T-cell (primary cell): ENCODE measurements at regions not wholly inside any gene's neighbourhood (a gene's known extent, or its start where the extent isn't known, plus 50 kb on each side); places are given as distances from the start of the nearest gene placed in this dataset.

ENCODE experiments used
- ATAC-seq, 4 experiments: fragments of 200-7000 bp in 3 of 4; fragments of 150-1000 bp in 1 of 4; cut with Tn5 transposase; replicated peaks in 1 of 4; 1 replicate in 3 of 4; 2 replicates in 1 of 4; pipeline ENCODE4 v1.10.0; 2021; ENCODE audit warnings: moderate library complexity in 3 of 4, mild to moderate bottlenecking in 2 of 4, moderate number of reproducible peaks in 1 of 4
- CTCF ChIA-PET, 2 donors: fragments of 300-600 bp; sonication (Branson Sonifier 250); formaldehyde crosslinking; loops; one replicate each; lab custom pipeline; 2022; ENCODE audit warnings: antibody characterized with exemption in 2 of 2; lab: Charles Lee
- POLR2A ChIA-PET, 2 donors: fragments of 300-600 bp; sonication (Branson Sonifier 250); formaldehyde crosslinking; loops; one replicate each; lab custom pipeline; 2022; ENCODE audit warnings: antibody characterized with exemption in 2 of 2; lab: Charles Lee
- DNase-seq, 35 experiments: peaks; one replicate each; pipeline versions ENCODE4 v3.0.0 to v3.0.0-alpha.2; 2013 to 2023
- H3K27ac ChIP-seq: one replicate; pipeline ENCODE4 v1.5.1; 2013; ENCODE audit warnings: low read length
- H3K27me3 ChIP-seq, 2 experiments: replicated peaks in 1 of 2; 1 replicate in 1 of 2; 2 replicates in 1 of 2; pipeline versions ENCODE4 v1.6.1 to v1.7.0; 2013; ENCODE audit warnings: low read length in 1 of 2, mixed read lengths in 1 of 2; ENCODE audit not compliant: control insufficient read depth in 2 of 2, insufficient read depth in 2 of 2; ENCODE audit errors: extremely low read depth in 1 of 2
- H3K36me3 ChIP-seq, 2 donors: 1 replicate in 1 of 2; 2 replicates in 1 of 2; pipeline versions ENCODE4 v1.6.1 to v1.7.0; 2013; ENCODE audit warnings: low read length in 1 of 2; ENCODE audit not compliant: control insufficient read depth in 2 of 2, insufficient read depth in 1 of 2; ENCODE audit errors: extremely low read depth in 1 of 2
- H3K4me1 ChIP-seq, 2 experiments: 1 replicate in 1 of 2; 2 replicates in 1 of 2; pipeline versions ENCODE4 v1.6.1 to v1.7.0; 2013; ENCODE audit warnings: low read length in 2 of 2, mixed read lengths in 1 of 2; ENCODE audit not compliant: insufficient read depth in 2 of 2, control insufficient read depth in 1 of 2; ENCODE audit errors: extremely low read depth in 1 of 2
- H3K4me3 ChIP-seq, 2 donors: 1 replicate in 1 of 2; 2 replicates in 1 of 2; pipeline versions ENCODE4 v1.5.1 to v1.7.0; 2013; ENCODE audit warnings: mild to moderate bottlenecking in 2 of 2, low read length in 1 of 2, moderate library complexity in 1 of 2; ENCODE audit not compliant: control insufficient read depth in 1 of 2; ENCODE audit errors: extremely low read depth in 1 of 2
- H3K9me3 ChIP-seq: 2 replicates; pipeline ENCODE4 v1.7.0; 2013
- H3K27ac Mint-ChIP-seq, 2 donors: one replicate each; pipeline ENCODE4 v1.8.0; 2020 to 2021; ENCODE audit warnings: mild to moderate bottlenecking in 2 of 2, mixed read lengths in 2 of 2
- H3K27me3 Mint-ChIP-seq, 2 donors: one replicate each; pipeline ENCODE4 v1.8.0; 2021 to 2022; ENCODE audit warnings: mixed read lengths in 2 of 2
- H3K36me3 Mint-ChIP-seq: one replicate; pipeline ENCODE4 v1.8.0; 2021; ENCODE audit warnings: mixed read lengths
- H3K4me1 Mint-ChIP-seq, 3 donors: one replicate each; pipeline ENCODE4 v1.8.0; 2020 to 2022; ENCODE audit warnings: mixed read lengths in 3 of 3, mild to moderate bottlenecking in 1 of 3
- H3K4me3 Mint-ChIP-seq, 3 donors: one replicate each; pipeline ENCODE4 v1.8.0; 2020 to 2022; ENCODE audit warnings: mild to moderate bottlenecking in 3 of 3, mixed read lengths in 3 of 3, moderate library complexity in 3 of 3
- H3K9me3 Mint-ChIP-seq, 3 donors: one replicate each; pipeline ENCODE4 v1.8.0; 2020 to 2022; ENCODE audit warnings: mixed read lengths in 3 of 3
- WGBS: methylation state at CpG from one replicate; pipeline ENCODE4 v1.1.5; 2013; ENCODE audit warnings: missing lambda C conversion rate; ENCODE audit not compliant: insufficient coverage; 5-methylcytosine and 5-hydroxymethylcytosine counted together

- H3K9me3 Mint-ChIP-seq = peaks cover 0 to 10% (median 3%) of the 10 kb centered on the region in 3 donors
- H3K27me3 ChIP-seq = no peaks in the 10 kb centered on the region
- no peaks in the 10 kb centered on the region for H3K36me3 Mint-ChIP-seq
- H3K4me3 Mint-ChIP-seq = no peak overlapping the region
- ChIA-PET CTCF (no interaction called here), POLR2A (no interaction called here)
- ATAC-seq (no peak), DNase-seq (no peak)
- H3K36me3 ChIP-seq = no peaks in the 10 kb centered on the region
- no peaks in the 10 kb centered on the region for H3K4me1 Mint-ChIP-seq
- H3K4me3 ChIP-seq = no peak overlapping the region
- H3K27ac Mint-ChIP-seq = no peak overlapping the region
- H3K4me1 ChIP-seq = no peaks in the 10 kb centered on the region
- H3K9me3 ChIP-seq = no peaks in the 10 kb centered on the region
- no CpG with 5 or more reads among the region's 2 CpGs for WGBS
- H3K27me3 Mint-ChIP-seq = no peaks in the 10 kb centered on the region
- H3K27ac ChIP-seq = no peak overlapping the region
These were observed 460.3 kb downstream of the MEIS1 start for GRCh38 chr2:66895206-66895605.

- no peak overlapping the region for H3K4me3 Mint-ChIP-seq
- peaks cover 0 to 10% (median 2%) of the 10 kb centered on the region in 3 donors for H3K9me3 Mint-ChIP-seq
- no peak for ATAC-seq
- Histone ChIP-seq H3K36me3 (no peaks in the 10 kb centered on the region), H3K4me3 (no peak overlapping the region), H3K4me1 (no peaks in the 10 kb centered on the region), H3K27me3 (no peaks in the 10 kb centered on the region), H3K27ac (no peak overlapping the region), H3K9me3 (no peaks in the 10 kb centered on the region)
- H3K36me3 Mint-ChIP-seq = no peaks in the 10 kb centered on the region
- DNase-seq = no peak
- no peaks in the 10 kb centered on the region for H3K27me3 Mint-ChIP-seq
- H3K4me1 Mint-ChIP-seq = no peaks in the 10 kb centered on the region
- POLR2A ChIA-PET = no interaction called here
- no peak overlapping the region for H3K27ac Mint-ChIP-seq
- CTCF ChIA-PET = no interaction called here
These were observed 461.2 kb downstream of the MEIS1 start for GRCh38 chr2:66896131-66896530.

DNA sequence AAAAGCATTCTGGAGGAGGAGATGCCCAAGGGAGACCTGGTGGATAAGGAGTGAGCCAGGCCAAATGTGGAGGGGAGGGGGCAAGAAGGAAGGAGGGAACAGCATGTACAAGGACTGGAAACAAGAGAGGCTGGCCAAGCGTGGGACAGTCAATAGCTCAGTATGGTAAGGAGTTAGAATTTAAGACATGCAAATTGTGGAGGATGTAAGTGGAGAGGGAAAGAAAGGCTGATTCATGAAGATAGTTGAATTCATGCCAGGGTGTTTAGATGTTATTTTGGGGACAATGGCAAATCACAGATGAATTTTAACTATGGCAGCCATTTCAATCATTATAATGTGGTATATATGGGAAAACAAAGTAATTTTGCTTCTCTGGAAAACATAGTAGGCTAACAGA, 462.3 kb downstream of the MEIS1 start:
- POLR2A ChIA-PET = no interaction called here
- no peak overlapping the region for H3K4me3 Mint-ChIP-seq
- H3K27me3 Mint-ChIP-seq = no peaks in the 10 kb centered on the region
- no peaks in the 10 kb centered on the region for H3K36me3 ChIP-seq
- H3K27me3 ChIP-seq = no peaks in the 10 kb centered on the region
- CTCF ChIA-PET = no interaction called here
- DNase-seq (no peak), ATAC-seq (no peak)
- no peak overlapping the region for H3K27ac Mint-ChIP-seq
- H3K4me1 Mint-ChIP-seq = no peaks in the 10 kb centered on the region
- no peak overlapping the region for H3K27ac ChIP-seq
- WGBS = 100% methylated on average over 1 of the region's 1 CpG
- no peaks in the 10 kb centered on the region for H3K36me3 Mint-ChIP-seq
- H3K4me1 ChIP-seq = no peaks in the 10 kb centered on the region
- no peak overlapping the region for H3K4me3 ChIP-seq
- peaks cover 0 to 7% (median 2%) of the 10 kb centered on the region in 3 donors for H3K9me3 Mint-ChIP-seq
- H3K9me3 ChIP-seq = no peaks in the 10 kb centered on the region

GRCh38 chr2:66897691-66898150, 462.8 kb downstream of the MEIS1 start:
- no peaks in the 10 kb centered on the region for H3K27me3 ChIP-seq
- Mint-ChIP-seq H3K27me3 (no peaks in the 10 kb centered on the region), H3K9me3 (peaks cover 2 to 10% (median 5%) of the 10 kb centered on the region in 3 donors), H3K27ac (no peak overlapping the region), H3K4me3 (no peak overlapping the region), H3K36me3 (no peaks in the 10 kb centered on the region), H3K4me1 (no peaks in the 10 kb centered on the region)
- H3K36me3 ChIP-seq = no peaks in the 10 kb centered on the region
- ATAC-seq (no peak), DNase-seq (no peak)
- no peaks in the 10 kb centered on the region for H3K4me1 ChIP-seq
- CTCF ChIA-PET = no interaction called here
- no CpG with 5 or more reads among the region's 2 CpGs for WGBS
- H3K27ac ChIP-seq = no peak overlapping the region
- no peak overlapping the region for H3K4me3 ChIP-seq
- POLR2A ChIA-PET = no interaction called here
- no peaks in the 10 kb centered on the region for H3K9me3 ChIP-seq

DNA sequence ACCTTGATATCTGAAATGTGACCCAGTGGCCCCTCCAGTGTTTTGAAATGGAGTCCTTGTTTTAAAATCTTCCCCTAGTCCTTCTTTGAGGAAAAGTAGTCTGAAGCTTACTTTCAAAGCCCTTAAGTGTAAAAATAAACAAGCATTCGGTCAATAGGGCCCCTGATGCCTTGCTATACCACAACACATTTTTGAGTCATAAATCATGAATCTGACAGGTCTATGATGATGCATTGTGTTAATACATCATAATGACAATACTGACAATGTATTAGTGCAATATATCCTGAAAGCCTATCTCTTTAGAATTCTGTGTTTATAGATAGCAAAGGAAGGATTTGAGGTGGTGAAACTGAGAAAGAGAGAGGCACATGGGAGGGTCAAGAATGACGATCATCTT, 464.2 kb downstream of the MEIS1 start:
- 100% methylated on average over 1 of the region's 2 CpGs for WGBS

DNA sequence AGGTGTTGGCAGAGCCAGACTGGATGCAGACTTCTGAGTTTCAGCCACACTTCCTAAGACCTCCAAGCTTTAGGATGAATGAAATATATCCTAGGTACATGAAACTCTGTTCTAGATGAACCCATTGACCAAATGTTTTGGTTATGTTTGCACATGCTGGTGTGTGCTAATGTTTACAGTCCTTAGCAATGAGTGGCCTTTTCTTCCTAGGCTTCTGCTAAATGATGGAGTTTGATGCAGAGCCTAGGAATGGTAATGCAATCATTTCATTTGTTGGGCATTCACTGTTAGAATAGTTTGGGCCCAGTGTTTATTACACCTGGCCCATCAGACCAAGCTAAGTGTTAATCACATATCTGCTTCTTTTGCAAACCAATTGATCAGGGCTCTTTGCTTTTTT, 464.7 kb downstream of the MEIS1 start:
- no peaks in the 10 kb centered on the region for H3K36me3 ChIP-seq
- no peak overlapping the region for H3K27ac Mint-ChIP-seq
- no peaks in the 10 kb centered on the region for H3K9me3 ChIP-seq
- ATAC-seq (no peak), DNase-seq (no peak)
- H3K4me3 Mint-ChIP-seq = no peak overlapping the region
- no peak overlapping the region for H3K4me3 ChIP-seq
- no peaks in the 10 kb centered on the region for H3K36me3 Mint-ChIP-seq
- ChIA-PET CTCF (no interaction called here), POLR2A (no interaction called here)
- H3K27ac ChIP-seq = no peak overlapping the region
- H3K27me3 ChIP-seq = no peaks in the 10 kb centered on the region
- H3K27me3 Mint-ChIP-seq = no peaks in the 10 kb centered on the region
- H3K4me1 Mint-ChIP-seq = no peaks in the 10 kb centered on the region
- H3K9me3 Mint-ChIP-seq = peaks cover 2 to 13% (median 8%) of the 10 kb centered on the region in 3 donors
- H3K4me1 ChIP-seq = no peaks in the 10 kb centered on the region

More for the DNA sequence above, 464.2 kb downstream of the MEIS1 start:
- no peaks in the 10 kb centered on the region for H3K4me1 Mint-ChIP-seq
- H3K9me3 Mint-ChIP-seq = peaks cover 2 to 15% (median 8%) of the 10 kb centered on the region in 3 donors
- DNase-seq = no peak
- H3K27ac Mint-ChIP-seq = no peak overlapping the region
- no peak overlapping the region for H3K4me3 ChIP-seq
- H3K4me1 ChIP-seq = no peaks in the 10 kb centered on the region
- ChIA-PET POLR2A (no interaction called here), CTCF (no interaction called here)
- H3K9me3 ChIP-seq = no peaks in the 10 kb centered on the region
- H3K36me3 ChIP-seq = no peaks in the 10 kb centered on the region
- no peaks in the 10 kb centered on the region for H3K27me3 Mint-ChIP-seq
- no peaks in the 10 kb centered on the region for H3K27me3 ChIP-seq
- no peak overlapping the region for H3K4me3 Mint-ChIP-seq
- H3K36me3 Mint-ChIP-seq = no peaks in the 10 kb centered on the region
- no peak overlapping the region for H3K27ac ChIP-seq
- ATAC-seq = no peak

GRCh38 chr2:66901344-66901743, 466.4 kb downstream of the MEIS1 start:
- Histone ChIP-seq H3K4me1 (no peaks in the 10 kb centered on the region), H3K9me3 (no peaks in the 10 kb centered on the region), H3K4me3 (no peak overlapping the region), H3K27me3 (no peaks in the 10 kb centered on the region), H3K27ac (no peak overlapping the region), H3K36me3 (no peaks in the 10 kb centered on the region)
- Mint-ChIP-seq H3K27me3 (no peaks in the 10 kb centered on the region), H3K4me1 (no peaks in the 10 kb centered on the region), H3K27ac (no peak overlapping the region), H3K9me3 (peaks cover 5 to 13% (median 12%) of the 10 kb centered on the region in 3 donors), H3K36me3 (no peaks in the 10 kb centered on the region), H3K4me3 (no peak overlapping the region)
- ATAC-seq (no peak), DNase-seq (no peak)
- WGBS = 67% methylated on average over 1 of the region's 3 CpGs
- CTCF ChIA-PET = no interaction called here
- POLR2A ChIA-PET = no interaction called here
